H1 (cell line): ENCODE measurements at regions not wholly inside any gene's neighbourhood (a gene's known extent, or its start where the extent isn't known, plus 50 kb on each side); places are given as distances from the start of the nearest gene placed in this dataset.

Experiments
- CTCF ChIA-PET: fragments of 300-600 bp; sonication (Branson Sonifier 250); formaldehyde crosslinking; loops from one replicate; lab custom pipeline; 2021; ENCODE audit not compliant: partially characterized antibody; lab: Charles Lee
- POLR2A ChIA-PET: fragments of 300-600 bp; sonication (Branson Sonifier 250); formaldehyde crosslinking; loops from one replicate; lab custom pipeline; 2021; ENCODE audit warnings: inconsistent platforms; ENCODE audit not compliant: partially characterized antibody; lab: Charles Lee
- DNase-seq, 2 experiments: peaks; one replicate each; pipeline versions ENCODE4 v3.0.0 to v3.0.0-alpha.2; 2010 to 2022; ENCODE audit warnings: low spot score in 2 of 2, low read depth in 1 of 2, mixed read lengths in 1 of 2
- FAIRE-seq: peaks from 2 replicates; lab custom pipeline; 2011; peaks lifted over from hg19 to GRCh38; lab: Jason Lieb, UNC
- H2AFZ ChIP-seq: 2 replicates; pipeline ENCODE4 v1.8.1; 2012; ENCODE audit warnings: low read length, inconsistent platforms
- H2AK5ac ChIP-seq: 2 replicates; pipeline ENCODE4 v1.6.1; 2013; ENCODE audit warnings: low read depth, low read length
- H2BK120ac ChIP-seq: replicated peaks from 2 replicates; pipeline ENCODE3; 2013; ENCODE audit warnings: low read depth, low read length, inconsistent platforms
- H2BK12ac ChIP-seq: 2 replicates; pipeline ENCODE4 v1.6.1; 2013; ENCODE audit warnings: low read depth, low read length
- H2BK15ac ChIP-seq: 2 replicates; pipeline ENCODE4 v1.6.1; 2013; ENCODE audit warnings: low read length
- H2BK20ac ChIP-seq: 2 replicates; pipeline ENCODE4 v1.6.1; 2013; ENCODE audit warnings: low read length
- H2BK5ac ChIP-seq: 2 replicates; pipeline ENCODE4 v1.6.1; 2013; ENCODE audit warnings: low read depth, low read length
- H3K14ac ChIP-seq: 2 replicates; pipeline ENCODE4 v1.6.1; 2013; ENCODE audit warnings: inconsistent platforms; ENCODE audit not compliant: insufficient read length
- H3K18ac ChIP-seq: 2 replicates; pipeline ENCODE4 v1.6.1; 2013; ENCODE audit warnings: low read length; ENCODE audit errors: extremely low read depth
- H3K23ac ChIP-seq: 2 replicates; pipeline ENCODE4 v1.6.1; 2013; ENCODE audit warnings: inconsistent platforms; ENCODE audit not compliant: insufficient read length
- H3K23me2 ChIP-seq: 2 replicates; pipeline ENCODE4 v1.6.1; 2013; ENCODE audit warnings: low read depth, low read length
- H3K27ac ChIP-seq: 2 replicates; pipeline ENCODE4 v1.6.1; 2011; ENCODE audit warnings: low read depth, low read length, inconsistent platforms
- H3K27me3 ChIP-seq, 4 experiments: replicated peaks in 1 of 4; 1 replicate in 1 of 4; 2 replicates in 3 of 4; pipeline versions ENCODE4 v1.6.1 to v1.8.1; 2011 to 2013; ENCODE audit warnings: low read length in 3 of 4, mild to moderate bottlenecking in 3 of 4, inconsistent platforms in 2 of 4, mixed read lengths in 2 of 4, moderate library complexity in 1 of 4; ENCODE audit not compliant: control insufficient read depth in 3 of 4, insufficient read depth in 3 of 4; ENCODE audit errors: extremely low read depth in 1 of 4
- H3K36me3 ChIP-seq, 4 experiments: 2 replicates each; pipeline versions ENCODE4 v1.6.1 to v1.8.1; 2011 to 2013; ENCODE audit warnings: mild to moderate bottlenecking in 4 of 4, low read length in 3 of 4, moderate library complexity in 2 of 4, control low read depth in 1 of 4, inconsistent platforms in 1 of 4; ENCODE audit not compliant: insufficient read depth in 4 of 4, control insufficient read depth in 2 of 4
- H3K4ac ChIP-seq: replicated peaks from 2 replicates; pipeline ENCODE3; 2013; ENCODE audit warnings: low read length, low read depth, mixed read lengths, inconsistent platforms; ENCODE audit not compliant: insufficient read length
- H3K4me1 ChIP-seq, 4 experiments: replicated peaks in 1 of 4; 1 replicate in 1 of 4; 2 replicates in 3 of 4; pipeline versions ENCODE4 v1.6.1 to v1.8.1; 2011 to 2013; ENCODE audit warnings: low read length in 3 of 4, inconsistent platforms in 2 of 4, mixed read lengths in 1 of 4; ENCODE audit not compliant: insufficient read depth in 4 of 4, control insufficient read depth in 3 of 4
- H3K4me2 ChIP-seq, 2 experiments: 2 replicates each; pipeline versions ENCODE4 v1.6.1 to v1.8.1; 2011 to 2013; ENCODE audit warnings: low read depth in 2 of 2, low read length in 2 of 2, control low read depth in 1 of 2, inconsistent platforms in 1 of 2, mild to moderate bottlenecking in 1 of 2; ENCODE audit not compliant: insufficient read depth in 1 of 2
- H3K4me3 ChIP-seq, 4 experiments: fragments of 200-600, 300-600 bp in 1 of 4; sonication (generic), shearing (Covaris generic), sonication (Bioruptor Twin) in 1 of 4; 2 replicates each; pipeline versions ENCODE4 v1.5.1 to v1.8.1; 2011 to 2016; ENCODE audit warnings: low read length in 4 of 4, low read depth in 3 of 4, control low read depth in 2 of 4, inconsistent platforms in 2 of 4, mild to moderate bottlenecking in 2 of 4, mixed read lengths in 1 of 4, moderate library complexity in 1 of 4; ENCODE audit not compliant: insufficient read depth in 2 of 4; ENCODE audit errors: extremely low read depth in 1 of 4
- H3K56ac ChIP-seq: replicated peaks from 2 replicates; pipeline ENCODE3; 2013; ENCODE audit warnings: low read depth, mild to moderate bottlenecking, mixed read lengths, low read length, inconsistent platforms; ENCODE audit not compliant: insufficient read length
- H3K79me1 ChIP-seq: 2 replicates; pipeline ENCODE4 v1.6.1; 2013; ENCODE audit warnings: low read depth, low read length, control low read depth
- H3K79me2 ChIP-seq, 2 experiments: 2 replicates each; pipeline versions ENCODE4 v1.6.1 to v1.8.1; 2012 to 2013; ENCODE audit warnings: low read length in 2 of 2, mild to moderate bottlenecking in 2 of 2, inconsistent platforms in 1 of 2; ENCODE audit not compliant: insufficient read depth in 2 of 2, control insufficient read depth in 1 of 2
- H3K9ac ChIP-seq, 4 experiments: replicated peaks in 1 of 4; 1 replicate in 1 of 4; 2 replicates in 3 of 4; pipeline versions ENCODE4 v1.6.1 to v1.8.1; 2011 to 2013; ENCODE audit warnings: low read depth in 3 of 4, low read length in 3 of 4, control low read depth in 2 of 4, mild to moderate bottlenecking in 2 of 4, moderate library complexity in 2 of 4, inconsistent platforms in 1 of 4; ENCODE audit errors: extremely low read depth in 1 of 4
- H3K9me3 ChIP-seq, 2 experiments: 2 replicates each; pipeline versions ENCODE4 v1.6.1 to v1.8.1; 2012 to 2013; ENCODE audit warnings: mild to moderate bottlenecking in 2 of 2, moderate library complexity in 2 of 2, control low read depth in 1 of 2, inconsistent platforms in 1 of 2, low read depth in 1 of 2, low read length in 1 of 2, mixed read lengths in 1 of 2; ENCODE audit not compliant: insufficient read depth in 2 of 2
- H4K20me1 ChIP-seq, 2 experiments: replicated peaks in 1 of 2; 2 replicates each; pipeline versions ENCODE3 to v1.8.1; 2011 to 2013; ENCODE audit warnings: inconsistent platforms in 2 of 2, low read length in 2 of 2, mild to moderate bottlenecking in 1 of 2; ENCODE audit not compliant: insufficient read depth in 2 of 2, control insufficient read depth in 1 of 2
- H4K5ac ChIP-seq: 2 replicates; pipeline ENCODE4 v1.6.1; 2013; ENCODE audit warnings: low read length, low read depth, mixed read lengths, inconsistent platforms; ENCODE audit not compliant: insufficient read length
- H4K8ac ChIP-seq: 2 replicates; pipeline ENCODE4 v1.8.0; 2013; ENCODE audit warnings: mild to moderate bottlenecking, moderate library complexity, low read length, inconsistent platforms; ENCODE audit not compliant: insufficient read depth; ENCODE audit errors: extremely low read depth
- H4K91ac ChIP-seq: replicated peaks from 2 replicates; pipeline ENCODE3; 2013; ENCODE audit warnings: low read length, mixed read lengths, inconsistent platforms; ENCODE audit not compliant: insufficient read length
- ASH2L ChIP-seq: fragments of 200-600, 300-600 bp; sonication (generic); IDR thresholded peaks from one replicate; pipeline ENCODE4 v1.7.1; 2017; ENCODE audit warnings: low read length
- BACH1 ChIP-seq: IDR thresholded peaks from 2 replicates; pipeline ENCODE4 v1.6.1; 2012; ENCODE audit warnings: low read length, improper control_type of control experiment
- CHD1 ChIP-seq: IDR thresholded peaks from 2 replicates; pipeline ENCODE4 v1.6.1; 2012; ENCODE audit warnings: low read depth, low read length, improper control_type of control experiment
- EGR1 ChIP-seq: IDR thresholded peaks from 2 replicates; pipeline ENCODE4 v1.6.1; 2011; ENCODE audit warnings: low read depth, low read length, borderline replicate concordance
- FOSL1 ChIP-seq: IDR thresholded peaks from 2 replicates; pipeline ENCODE4 v1.6.1; 2011; ENCODE audit warnings: mild to moderate bottlenecking, low read depth, low read length, moderate library complexity; ENCODE audit not compliant: insufficient read depth
- GTF2F1 ChIP-seq: IDR thresholded peaks from 2 replicates; pipeline ENCODE4 v1.6.1; 2012; ENCODE audit warnings: low read depth, low read length, improper control_type of control experiment, borderline replicate concordance
- JUN ChIP-seq: IDR thresholded peaks from 2 replicates; pipeline ENCODE4 v1.6.1; 2011; ENCODE audit warnings: low read depth, mild to moderate bottlenecking, improper control_type of control experiment, low read length
- KDM5A ChIP-seq: fragments of 200-600 bp; IDR thresholded peaks from 2 replicates; pipeline ENCODE4 v1.7.1; 2012; ENCODE audit warnings: mild to moderate bottlenecking, low read length, inconsistent platforms, mixed read lengths
- MAFK ChIP-seq: IDR thresholded peaks from 2 replicates; pipeline ENCODE4 v1.6.1; 2012; ENCODE audit warnings: low read depth, mild to moderate bottlenecking, improper control_type of control experiment, low read length
- PHF8 ChIP-seq: fragments of 200-600 bp; sonication (generic); conservative IDR thresholded peaks from 2 replicates; pipeline ENCODE4 v1.7.1; 2012; ENCODE audit warnings: low read depth, mild to moderate bottlenecking, inconsistent platforms, low read length, moderate library complexity
- POU5F1 ChIP-seq: IDR thresholded peaks from 2 replicates; pipeline ENCODE4 v1.6.1; 2011; ENCODE audit warnings: low read depth, mild to moderate bottlenecking, low read length, moderate library complexity
- RAD21 ChIP-seq, 2 experiments: IDR thresholded peaks in 1 of 2; conservative IDR thresholded peaks in 1 of 2; 2 replicates each; pipeline ENCODE4 v1.6.1; 2011; ENCODE audit warnings: low read depth in 2 of 2, low read length in 2 of 2, improper control_type of control experiment in 1 of 2, inconsistent platforms in 1 of 2, mild to moderate bottlenecking in 1 of 2, moderate library complexity in 1 of 2
- RFX5 ChIP-seq: IDR thresholded peaks from 2 replicates; pipeline ENCODE4 v1.6.1; 2011; ENCODE audit warnings: low read depth, low read length, improper control_type of control experiment, borderline replicate concordance
- SIX5 ChIP-seq: IDR thresholded peaks from 2 replicates; pipeline ENCODE4 v1.6.1; 2011; ENCODE audit warnings: mild to moderate bottlenecking, low read depth, low read length
- SP2 ChIP-seq: IDR thresholded peaks from 2 replicates; pipeline ENCODE4 v1.6.1; 2012; ENCODE audit warnings: mild to moderate bottlenecking, low read length, inconsistent platforms
- SRF ChIP-seq: IDR thresholded peaks from 2 replicates; pipeline ENCODE4 v1.6.1; 2011; ENCODE audit warnings: mild to moderate bottlenecking, low read depth, low read length, moderate library complexity
- SUZ12 ChIP-seq: fragments of 200-600 bp; sonication (generic); IDR thresholded peaks from 2 replicates; pipeline ENCODE4 v1.6.1; 2012; ENCODE audit warnings: mild to moderate bottlenecking, inconsistent platforms, low read length, moderate library complexity, mixed read lengths
- WGBS, 2 experiments: shearing (Covaris generic) in 1 of 2; methylation state at CpG; one replicate each; pipeline versions ENCODE4 v1.1.6 to v1.1.7; 2013 to 2015; ENCODE audit warnings: low lambda C conversion rate in 2 of 2, mixed read lengths in 2 of 2, inconsistent platforms in 1 of 2, low coverage in 1 of 2, missing lambda C conversion rate in 1 of 2; ENCODE audit not compliant: insufficient replicate concordance in 2 of 2, insufficient coverage in 1 of 2, insufficient read length in 1 of 2; ENCODE audit errors: extremely low coverage in 1 of 2, missing lambda C conversion rate in 1 of 2; 5-methylcytosine and 5-hydroxymethylcytosine counted together

DNA sequence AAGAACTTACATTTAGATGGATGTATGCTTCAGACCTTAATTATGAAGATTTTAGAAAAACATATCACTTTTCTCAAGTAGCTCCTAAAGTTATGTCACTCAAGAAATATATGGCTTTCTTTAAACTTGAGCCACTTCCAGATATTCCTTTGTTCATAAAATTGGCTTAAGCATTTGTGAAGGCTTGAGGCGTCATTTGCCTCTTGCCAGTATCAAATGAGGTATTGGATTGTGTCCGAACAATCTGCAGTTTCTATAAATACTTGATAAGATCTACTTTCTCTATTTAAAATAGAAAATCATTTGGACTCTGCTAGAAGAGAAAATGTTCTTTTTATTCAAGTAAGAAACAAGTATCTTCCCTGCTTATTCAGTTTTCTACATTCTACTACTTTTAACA is 102.6 kb downstream of the RSL24D1 start:
- CTCF ChIA-PET: no interaction called here

More for the DNA sequence above, 102.6 kb downstream of the RSL24D1 start:
- WGBS, 2 experiments: 88% methylated on average over 2 of the region's 2 CpGs; no CpG with 5 or more reads in 1 of the 2 experiments
- Histone ChIP-seq H3K79me2 (no peaks in the 10 kb centered on the region), H2AK5ac (no peak overlapping the region), H4K91ac (no peak overlapping the region), H3K79me1 (no peaks in the 10 kb centered on the region), H2BK12ac (no peak overlapping the region), H3K4ac (no peak overlapping the region), H3K56ac (no peak overlapping the region), H3K23ac (no peak overlapping the region), H2BK20ac (no peak overlapping the region), H3K9ac (no peak overlapping the region), H4K20me1 (no peaks in the 10 kb centered on the region), H3K23me2 (0 out of 2 replicates have a peak, but pooled peaks cover 2% of the 10 kb centered on the region), H3K4me3 (no peak overlapping the region), H3K18ac (no peak overlapping the region), H3K4me1 (no peaks in the 10 kb centered on the region), H2BK5ac (no peak overlapping the region), H2BK15ac (no peak overlapping the region), H4K5ac (no peak overlapping the region), H3K27me3 (no peaks in the 10 kb centered on the region), H3K9me3 (peaks cover 17 to 27% of the 10 kb centered on the region in 2 experiments), H2AFZ (no peak overlapping the region), H3K27ac (no peak overlapping the region), H3K4me2 (no peak overlapping the region), H3K14ac (no peak overlapping the region), H3K36me3 (no peaks in the 10 kb centered on the region), H2BK120ac (no peak overlapping the region), H4K8ac (no peak overlapping the region)
- no peak for DNase-seq
- no peak for FAIRE-seq
- TF ChIP-seq JUN: no peak
- no peak for TF ChIP-seq FOSL1
- TF ChIP-seq SP2: no peak
- no peak for TF ChIP-seq ASH2L
- no peak for TF ChIP-seq SIX5
- TF ChIP-seq PHF8: no peak
- TF ChIP-seq SUZ12: no peak
- no peak for TF ChIP-seq BACH1
- no peak for TF ChIP-seq SRF
- no peak for TF ChIP-seq KDM5A
- TF ChIP-seq RAD21 (IDR thresholded peaks at IDR 0.05 in 1 of 2, conservative IDR thresholded peaks at IDR 0.05 in 1 of 2; ENCODE audit: low read depth in 2 of 2, low read length in 2 of 2): no peak
- TF ChIP-seq GTF2F1: no peak
- TF ChIP-seq RFX5: no peak
- no peak for TF ChIP-seq CHD1
- TF ChIP-seq MAFK: no peak
- no peak for TF ChIP-seq EGR1
- TF ChIP-seq POU5F1: no peak
- POLR2A ChIA-PET: no interaction called here
